ENCODE measurements at regions not wholly inside any gene's neighbourhood (a gene's known extent, or its start where the extent isn't known, plus 50 kb on each side); places are given as distances from the start of the nearest gene placed in this dataset.
"Not testable (repeated sequence)": the region's sequence is repeated elsewhere in the genome, so short reads cannot be mapped to it uniquely, and the experiment has no call there.

DNA sequence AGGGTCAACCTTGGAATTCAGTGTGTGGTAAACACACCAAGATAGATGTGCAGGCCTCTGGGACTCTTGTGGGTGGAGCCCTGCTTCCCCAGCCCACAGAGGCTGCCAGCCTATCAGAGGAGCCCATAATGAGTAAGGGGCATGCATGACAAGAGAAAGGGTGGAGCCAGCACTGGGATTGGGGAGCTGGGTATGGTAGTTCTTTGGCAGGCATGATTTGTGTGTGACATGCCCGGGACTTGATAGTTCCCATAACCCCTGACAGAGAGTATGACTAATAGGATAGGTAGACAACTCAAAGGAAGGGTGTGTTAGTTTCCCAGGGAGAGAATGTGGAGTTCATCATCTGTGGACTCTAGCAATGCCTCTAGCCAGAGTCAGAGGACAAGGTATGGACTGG lies 143.0 kb downstream of the EMP1 start:
- no peak for DNase-seq

- no peak for DNase-seq
Measured at GRCh38 chr12:13339091-13339490, 142.6 kb downstream of the EMP1 start.

- no peak for DNase-seq
Measured at GRCh38 chr12:13337791-13338190, 141.3 kb downstream of the EMP1 start.

DNA sequence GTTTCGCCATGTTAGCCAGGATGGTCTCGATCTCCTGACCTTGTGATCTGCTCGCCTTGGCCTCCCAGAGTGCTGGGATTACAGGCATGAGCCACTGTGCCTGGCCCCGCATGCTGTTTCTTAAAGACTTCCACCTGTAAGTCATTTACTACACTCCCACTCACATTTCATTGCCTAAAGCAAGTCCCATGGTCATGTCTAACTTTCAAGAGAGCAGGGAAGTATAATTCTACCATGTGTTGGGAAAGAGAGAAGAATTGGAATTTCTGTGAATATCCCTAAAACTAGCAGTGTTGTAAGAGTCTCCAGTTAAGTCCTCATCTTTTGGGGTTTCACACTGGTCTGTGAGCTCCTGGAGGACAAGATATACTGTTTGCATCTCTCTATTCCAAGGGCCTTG lies 139.7 kb downstream of the EMP1 start:
- DNase-seq, result no peak

- no peak for DNase-seq
Measured at GRCh38 chr12:13328535-13328934, 132.0 kb downstream of the EMP1 start.

- DNase-seq, result no peak
Measured at GRCh38 chr12:13326076-13326475, 129.6 kb downstream of the EMP1 start.

- not testable (repeated sequence) for DNase-seq
Measured at GRCh38 chr12:13325037-13325436, 128.5 kb downstream of the EMP1 start.

GRCh38 chr12:13318231-13319015 lies 121.9 kb downstream of the EMP1 start:
- DNase-seq, result no peak

DNA sequence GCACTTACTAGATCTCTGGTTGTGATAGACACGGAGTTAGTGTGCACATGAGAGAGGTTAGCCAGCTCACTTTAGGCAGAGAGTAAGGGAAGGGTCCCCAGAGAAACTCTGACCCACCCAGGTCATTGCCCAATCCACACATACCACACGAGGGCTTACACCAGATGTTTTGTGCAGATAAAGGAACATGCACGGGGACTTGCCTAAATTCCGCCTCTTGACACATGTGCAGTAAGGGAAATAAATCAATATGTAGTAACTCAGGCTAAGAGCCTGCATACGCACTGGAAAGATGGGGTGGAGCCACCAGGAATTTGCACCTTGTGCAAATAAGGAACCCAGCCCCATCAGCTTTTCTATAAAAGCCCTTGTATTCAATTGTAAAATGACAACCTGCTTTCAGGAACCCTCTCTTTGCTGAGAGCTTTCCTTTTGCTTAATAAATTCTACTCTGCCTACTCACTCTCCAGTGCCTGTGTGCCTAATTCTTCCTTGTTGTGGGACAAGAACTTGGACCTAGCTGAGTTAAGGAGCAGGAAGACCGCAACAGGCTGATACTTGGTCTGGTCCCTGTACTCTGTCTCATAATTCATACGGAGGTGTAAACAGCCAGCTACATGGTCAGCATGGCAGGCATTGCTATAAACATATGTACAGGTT lies 120.2 kb downstream of the EMP1 start:
- DNase-seq, result no peak

- no peak for DNase-seq
Measured at GRCh38 chr12:13313886-13314285, 117.4 kb downstream of the EMP1 start.

GRCh38 chr12:13311551-13311950 lies 115.0 kb downstream of the EMP1 start:
- no peak for DNase-seq

- DNase-seq, result no peak
Measured at GRCh38 chr12:13307143-13307816, 110.8 kb downstream of the EMP1 start.

DNA sequence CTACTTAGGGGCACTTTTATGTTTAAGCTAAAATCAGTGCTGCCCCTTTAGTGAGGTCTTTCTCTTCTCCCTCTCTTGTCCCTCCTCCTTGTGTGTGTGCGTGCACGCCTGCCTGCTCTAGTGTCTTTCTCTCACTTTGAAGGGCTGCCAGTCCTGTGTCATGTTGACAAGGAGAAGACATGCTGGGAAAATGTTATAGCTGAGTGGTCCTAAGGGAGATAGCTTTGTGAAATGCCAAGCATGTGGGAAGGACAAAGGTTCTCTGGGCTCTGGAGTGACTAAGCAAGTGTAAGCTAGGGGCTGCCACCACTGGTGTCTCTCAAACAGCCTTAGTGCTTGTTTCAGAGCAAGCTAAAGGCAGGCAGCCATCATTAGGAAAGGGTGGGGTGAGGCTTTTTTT lies 108.4 kb downstream of the EMP1 start:
- DNase-seq, result no peak

DNA sequence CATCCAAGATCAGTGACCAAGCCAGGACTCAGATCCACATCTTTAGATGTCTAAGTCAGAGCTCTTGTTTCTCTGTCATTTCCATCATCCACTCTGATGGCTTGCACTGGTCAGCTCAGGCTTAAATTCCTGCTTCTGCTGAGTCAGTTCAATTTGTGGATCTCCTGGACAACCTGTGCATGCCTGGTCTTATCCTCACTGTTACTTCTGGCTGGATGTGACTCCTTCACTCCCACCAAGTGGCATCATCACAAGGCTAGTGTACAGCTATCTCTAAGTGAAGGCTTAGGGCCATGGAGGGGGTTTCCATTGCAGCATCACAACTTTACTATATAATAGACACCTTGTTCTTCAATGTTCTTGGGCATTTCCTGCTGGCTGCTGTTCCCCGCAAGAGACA lies 102.9 kb downstream of the EMP1 start:
- DNase-seq, result no peak

DNA sequence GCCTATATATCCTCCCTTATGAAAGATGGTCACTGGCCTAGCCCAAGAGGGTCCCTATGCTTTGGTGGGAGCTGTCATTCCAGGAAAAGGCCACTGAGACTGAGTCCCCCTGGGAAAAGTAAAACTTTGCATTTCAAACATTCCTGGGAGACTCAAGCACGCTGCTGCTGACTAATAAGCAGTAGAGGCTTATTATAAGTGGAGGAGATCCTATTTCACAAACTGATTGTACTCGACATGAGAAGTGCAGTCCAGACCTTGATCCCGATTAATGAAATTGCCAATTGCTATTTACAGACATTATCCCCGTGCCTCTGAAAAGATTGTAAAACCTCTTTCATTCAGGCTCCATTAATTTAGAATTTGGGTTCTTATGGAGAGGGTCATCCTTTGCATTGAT lies 96.6 kb downstream of the EMP1 start:
- DNase-seq, result no peak

DNA sequence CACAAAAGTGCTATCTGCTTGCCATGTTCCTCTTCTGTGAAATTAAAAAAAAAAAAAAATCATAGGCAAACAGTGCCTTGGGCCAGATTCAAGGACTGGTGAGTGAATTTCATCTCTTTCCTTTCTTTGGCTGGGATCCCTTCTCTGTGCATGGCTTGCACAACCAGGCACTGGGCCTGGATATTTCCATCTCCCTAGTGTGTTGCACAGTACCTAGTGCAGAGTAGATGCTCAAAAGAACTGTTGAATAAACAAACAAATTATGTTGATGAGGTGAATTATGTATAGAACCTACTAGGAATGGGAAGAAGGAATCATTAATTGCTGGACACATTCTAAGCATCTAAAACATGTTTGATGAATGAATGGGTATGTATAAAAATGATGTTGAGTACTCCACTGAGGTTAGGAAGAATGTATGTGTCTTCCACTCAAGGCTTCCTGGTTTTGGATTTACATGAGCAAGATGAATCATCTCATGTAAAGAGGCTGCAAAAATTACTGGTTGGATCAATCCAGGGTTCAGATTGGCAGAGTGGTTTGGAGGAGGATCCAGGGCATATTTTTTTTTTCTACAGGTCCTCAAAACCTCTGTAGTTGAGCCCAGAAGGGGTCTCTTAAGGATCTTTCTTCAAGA lies 93.2 kb downstream of the EMP1 start:
- no peak for DNase-seq

- DNase-seq, result no peak
Measured at GRCh38 chr12:13288937-13289652, 92.6 kb downstream of the EMP1 start.

DNA sequence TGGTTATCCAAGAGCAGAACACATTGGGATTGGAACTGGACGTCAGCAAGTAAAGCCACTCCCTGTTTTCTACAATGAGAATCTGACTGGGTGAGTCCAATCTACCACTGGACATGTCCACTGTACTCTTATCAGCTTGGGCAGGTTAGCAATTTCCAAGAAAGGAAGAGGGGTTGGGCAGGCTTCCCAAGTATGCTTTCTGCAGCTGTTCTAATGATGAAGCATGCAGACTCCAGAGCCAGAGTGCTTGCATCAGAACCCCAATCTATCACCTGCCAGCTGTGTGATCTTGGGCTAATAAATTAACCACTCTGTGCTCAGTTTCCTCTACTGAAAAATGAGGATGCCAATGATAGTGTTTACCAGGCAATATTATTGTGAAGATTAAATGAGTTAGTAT lies 92.0 kb downstream of the EMP1 start:
- DNase-seq, result no peak

GRCh38 chr12:13283867-13284266 lies 87.3 kb downstream of the EMP1 start:
- DNase-seq, result no peak

DNA sequence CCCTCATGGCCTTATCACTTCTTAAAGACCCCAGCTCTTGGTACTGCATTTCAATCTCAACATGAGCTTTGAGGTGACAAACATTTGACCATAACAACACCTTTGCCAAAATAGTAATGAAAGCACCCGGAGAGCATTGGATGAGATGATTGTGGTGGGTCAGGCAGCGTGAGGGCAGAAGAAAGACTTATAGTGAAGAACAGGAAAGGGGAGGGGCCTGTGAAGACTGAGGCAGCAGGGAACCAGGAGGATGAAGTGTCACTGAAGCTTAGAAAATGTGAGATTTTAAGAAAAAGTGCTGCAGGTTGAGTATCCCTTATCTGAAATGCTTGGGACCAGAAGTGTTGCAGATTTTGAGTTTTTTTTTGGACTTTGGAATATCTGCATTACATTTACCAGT lies 86.3 kb downstream of the EMP1 start:
- DNase-seq, result no peak

DNA sequence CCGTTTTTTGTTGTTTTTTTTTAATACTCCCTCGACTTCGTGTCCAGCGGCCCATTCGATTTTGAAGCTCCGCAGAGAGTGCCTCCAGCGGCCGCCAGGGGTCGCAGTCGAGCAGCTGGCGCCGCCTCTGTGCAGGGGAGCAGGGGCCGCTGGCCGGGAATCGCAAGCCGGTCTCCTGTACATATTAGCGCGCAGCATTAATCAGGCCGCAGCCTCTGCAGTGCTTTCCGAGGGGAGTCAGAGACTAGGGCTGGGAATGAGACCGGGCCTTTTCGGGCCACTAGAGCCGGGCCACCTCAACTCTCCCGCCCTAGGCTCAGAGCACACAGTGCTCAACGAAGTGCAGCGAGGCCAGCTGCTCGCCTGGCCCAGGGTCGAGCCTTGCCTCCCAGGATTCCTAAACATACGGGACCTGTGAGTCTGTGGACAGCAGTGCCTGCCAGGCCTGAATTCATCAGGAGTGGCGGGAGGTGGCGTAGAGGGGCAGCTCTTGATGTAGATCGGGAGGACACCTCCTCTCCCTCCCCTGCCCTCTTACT lies 81.8 kb downstream of the EMP1 start:
- DNase-seq, result peak; percentile 20 to 50 (median 39)

DNA sequence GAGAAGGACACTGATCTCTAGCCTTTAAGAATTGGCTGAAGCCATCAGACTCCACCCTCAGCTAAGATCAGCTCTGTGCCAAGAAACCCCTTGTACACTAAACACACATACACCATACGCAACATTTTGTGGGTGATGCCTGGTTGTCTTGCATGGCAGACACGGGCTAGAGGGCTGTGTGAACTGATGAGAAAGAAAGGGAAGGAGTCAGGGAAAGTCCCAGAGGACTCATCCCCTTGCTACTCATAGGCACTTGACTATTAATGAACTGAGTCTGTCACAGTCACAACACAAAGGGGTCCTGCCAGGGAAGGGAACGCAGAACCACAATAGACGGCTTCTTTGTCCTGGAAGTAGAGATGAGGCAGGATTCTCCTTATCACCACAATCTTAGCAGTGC lies 80.8 kb downstream of the EMP1 start:
- DNase-seq, result no peak

Data from T-helper 1 cell (primary cell).